HG03460 (cell line): ENCODE measurements at regions not wholly inside any gene's neighbourhood (a gene's known extent, or its start where the extent isn't known, plus 50 kb on each side); places are given as distances from the start of the nearest gene placed in this dataset.
"Not testable (repeated sequence)": the region's sequence is repeated elsewhere in the genome, so short reads cannot be mapped to it uniquely, and the experiment has no call there.

Experiments used
- ATAC-seq: cut with Tn5 transposase; IDR thresholded peaks from one replicate; pipeline ENCODE4 v1.9.1; 2021; ENCODE audit not compliant: unreplicated experiment

DNA sequence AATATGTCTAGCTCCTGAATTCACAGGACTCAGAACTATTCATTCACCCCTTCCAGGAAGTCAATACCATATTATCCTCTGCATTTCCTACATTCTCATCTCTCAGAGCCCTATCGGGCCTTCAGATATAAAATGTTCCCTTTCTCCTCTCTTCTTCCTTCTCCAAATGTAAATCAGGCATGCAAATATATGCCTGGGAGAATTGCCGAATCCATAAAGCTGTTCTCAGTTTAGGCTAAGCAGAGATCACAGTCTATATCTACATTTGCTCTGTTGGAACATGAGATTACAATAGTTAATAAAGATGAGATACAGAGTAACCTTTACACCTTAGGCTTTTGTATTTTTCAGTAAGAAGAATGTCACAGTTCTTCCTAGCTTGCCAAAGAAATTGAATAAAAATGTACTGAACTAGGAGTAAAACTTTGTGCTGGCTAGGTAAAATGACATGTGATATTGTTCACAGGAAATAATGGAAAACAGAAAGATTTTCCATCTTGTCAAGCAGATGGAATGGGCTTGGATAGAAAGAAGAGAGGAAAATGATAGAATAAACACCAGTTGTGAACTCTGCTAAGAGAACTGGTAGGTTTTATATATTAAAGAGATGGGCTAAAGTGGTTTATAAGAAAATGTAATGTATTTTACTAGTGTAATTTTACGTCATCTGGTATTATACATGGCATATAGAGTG is 161.5 kb downstream of the NRIP1 start:
- ATAC-seq, result no peak

- no peak for ATAC-seq
These were observed 163.3 kb downstream of the NRIP1 start for GRCh38 chr21:14901482-14901958.

DNA sequence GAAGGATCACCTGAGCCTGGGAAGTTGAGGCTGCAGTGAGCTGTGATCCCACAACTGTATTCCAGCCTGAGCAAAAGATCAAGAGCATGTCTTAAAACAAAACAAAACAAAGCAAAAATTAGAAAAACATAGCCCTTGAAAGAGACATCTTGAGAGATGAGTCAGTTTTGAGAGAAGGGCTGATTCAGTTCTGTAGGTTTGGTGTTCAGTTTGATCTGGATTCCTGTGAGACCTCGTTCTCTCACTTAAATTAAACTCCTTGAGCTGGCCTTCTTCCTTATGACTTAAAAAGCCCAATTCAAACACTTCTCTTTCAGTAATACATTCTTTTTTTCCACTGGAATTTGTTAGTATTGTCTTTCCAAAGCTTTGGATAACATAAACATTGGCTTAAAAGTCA is 164.2 kb downstream of the NRIP1 start:
- ATAC-seq, result no peak

GRCh38 chr21:14900058-14900457 is 164.7 kb downstream of the NRIP1 start:
- ATAC-seq, result no peak

GRCh38 chr21:14895792-14896191 is 169.0 kb downstream of the NRIP1 start:
- no peak for ATAC-seq

GRCh38 chr21:14890141-14890540 is 174.7 kb downstream of the NRIP1 start:
- no peak for ATAC-seq

DNA sequence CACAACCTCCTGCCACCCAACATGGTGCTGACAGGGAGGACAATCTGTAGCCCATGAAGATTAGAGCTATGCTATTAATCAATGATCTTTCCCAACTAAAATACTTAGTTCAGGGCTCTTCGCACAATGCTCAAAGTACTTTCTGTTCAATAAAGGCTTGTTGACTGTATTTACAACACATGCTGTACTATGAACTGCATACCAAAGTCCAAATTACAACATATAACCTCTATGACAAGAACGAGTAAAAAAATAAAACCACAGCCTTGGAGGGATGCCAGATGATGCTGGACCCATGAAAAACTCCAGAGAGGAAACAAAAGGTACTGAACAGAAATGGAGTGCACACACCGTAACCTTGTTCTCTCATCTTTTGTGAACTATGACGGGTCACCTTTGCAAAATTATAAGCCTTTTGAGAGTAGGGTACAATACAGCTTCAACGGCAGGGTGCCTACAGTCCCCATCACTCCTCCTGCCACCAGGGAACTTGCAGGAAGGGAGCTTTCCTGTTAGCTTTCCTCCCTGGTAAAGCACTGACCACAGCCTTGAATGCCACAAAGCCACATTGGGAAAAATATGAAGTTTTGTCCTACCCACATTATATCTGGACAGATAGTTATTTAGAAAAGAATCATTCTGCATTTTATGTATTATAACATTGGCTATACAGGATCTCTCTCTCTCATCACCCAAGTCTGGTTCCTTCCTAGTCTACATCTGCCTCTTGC is 175.6 kb downstream of the NRIP1 start:
- ATAC-seq, result no peak

DNA sequence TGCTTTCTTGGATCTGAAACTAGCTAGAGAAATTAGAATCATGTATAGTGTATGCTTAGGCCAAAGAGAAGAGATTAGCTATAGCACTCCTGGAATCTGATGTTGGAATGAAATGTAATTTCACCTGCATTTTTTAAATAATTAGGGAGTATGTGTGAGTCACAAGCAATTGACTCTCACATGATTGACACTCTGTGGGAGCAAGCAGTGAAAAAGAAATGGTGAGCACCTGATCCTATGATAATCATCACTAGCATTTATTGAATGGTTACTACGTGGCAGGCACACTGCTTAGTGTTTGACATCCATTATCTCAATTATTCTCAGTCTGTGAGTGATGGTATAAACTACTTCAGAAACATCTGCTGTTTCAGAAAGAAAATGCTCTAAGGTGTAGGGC is 176.6 kb downstream of the NRIP1 start:
- no peak for ATAC-seq

DNA sequence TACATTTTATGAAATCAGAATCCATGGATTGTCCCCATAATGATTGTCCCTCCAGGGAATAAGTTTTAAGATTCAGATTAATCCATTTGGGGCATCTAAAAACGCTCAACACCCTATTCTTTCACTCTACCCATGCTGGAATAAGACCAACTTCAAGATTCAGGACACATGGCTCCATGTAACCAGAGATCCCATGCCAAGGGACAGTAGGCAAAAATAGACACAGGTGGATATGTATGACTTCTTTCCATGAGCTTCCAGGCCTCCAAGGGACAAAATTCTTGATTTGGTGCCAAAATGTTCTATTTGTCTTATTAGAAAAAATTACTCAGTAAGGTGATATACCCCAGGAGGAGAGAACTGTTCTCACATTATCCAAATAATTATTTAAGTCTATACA is 178.8 kb downstream of the NRIP1 start:
- ATAC-seq, result no peak

- no peak for ATAC-seq
These were observed 181.4 kb downstream of the NRIP1 start for GRCh38 chr21:14883351-14883750.

GRCh38 chr21:14882545-14882944 is 182.3 kb downstream of the NRIP1 start:
- not testable (repeated sequence) for ATAC-seq

GRCh38 chr21:14881863-14882499 is 182.8 kb downstream of the NRIP1 start:
- no peak for ATAC-seq

GRCh38 chr21:14880922-14881321 is 183.9 kb downstream of the NRIP1 start:
- no peak for ATAC-seq

DNA sequence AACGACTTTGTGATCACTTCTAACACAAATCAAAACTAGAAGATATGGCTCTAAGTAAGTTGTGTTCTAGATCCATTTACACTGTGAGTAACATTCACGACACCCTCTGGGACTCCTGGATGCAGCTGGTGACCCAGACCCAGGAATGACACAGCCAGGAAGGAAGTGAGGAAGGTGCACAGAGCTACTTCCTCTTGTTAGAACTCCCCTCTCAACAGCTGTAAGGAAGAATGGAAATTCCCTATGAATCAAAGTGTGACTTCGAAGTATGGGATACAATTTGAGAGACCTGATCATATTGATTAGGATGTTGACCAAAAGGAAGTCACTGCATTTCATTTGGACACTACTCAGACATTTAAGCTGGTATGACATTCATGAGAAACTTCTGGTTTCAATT is 185.3 kb downstream of the NRIP1 start:
- ATAC-seq, result no peak

DNA sequence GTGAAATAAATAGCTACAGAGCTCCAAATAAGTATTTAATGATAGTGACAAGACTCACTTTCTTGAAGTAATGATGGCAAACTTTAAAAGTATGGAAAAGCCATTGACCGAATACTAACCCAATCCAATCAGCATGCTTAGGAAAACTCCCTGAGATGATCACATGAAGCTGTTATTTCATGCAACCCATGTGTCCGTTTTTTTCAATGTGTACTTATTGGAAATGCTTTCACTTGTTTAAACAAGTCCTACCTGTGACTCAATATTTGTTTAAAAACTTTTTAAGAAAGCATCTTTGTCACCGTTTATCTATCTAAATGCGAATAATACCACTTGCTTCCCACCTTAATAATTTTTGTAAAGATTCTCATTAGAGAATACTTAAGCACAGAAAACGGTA is 185.8 kb downstream of the NRIP1 start:
- no peak for ATAC-seq

GRCh38 chr21:14877581-14878228 is 187.1 kb downstream of the NRIP1 start:
- peak; percentile 40 for ATAC-seq

GRCh38 chr21:14876524-14876840 is 188.3 kb downstream of the NRIP1 start:
- no peak for ATAC-seq

DNA sequence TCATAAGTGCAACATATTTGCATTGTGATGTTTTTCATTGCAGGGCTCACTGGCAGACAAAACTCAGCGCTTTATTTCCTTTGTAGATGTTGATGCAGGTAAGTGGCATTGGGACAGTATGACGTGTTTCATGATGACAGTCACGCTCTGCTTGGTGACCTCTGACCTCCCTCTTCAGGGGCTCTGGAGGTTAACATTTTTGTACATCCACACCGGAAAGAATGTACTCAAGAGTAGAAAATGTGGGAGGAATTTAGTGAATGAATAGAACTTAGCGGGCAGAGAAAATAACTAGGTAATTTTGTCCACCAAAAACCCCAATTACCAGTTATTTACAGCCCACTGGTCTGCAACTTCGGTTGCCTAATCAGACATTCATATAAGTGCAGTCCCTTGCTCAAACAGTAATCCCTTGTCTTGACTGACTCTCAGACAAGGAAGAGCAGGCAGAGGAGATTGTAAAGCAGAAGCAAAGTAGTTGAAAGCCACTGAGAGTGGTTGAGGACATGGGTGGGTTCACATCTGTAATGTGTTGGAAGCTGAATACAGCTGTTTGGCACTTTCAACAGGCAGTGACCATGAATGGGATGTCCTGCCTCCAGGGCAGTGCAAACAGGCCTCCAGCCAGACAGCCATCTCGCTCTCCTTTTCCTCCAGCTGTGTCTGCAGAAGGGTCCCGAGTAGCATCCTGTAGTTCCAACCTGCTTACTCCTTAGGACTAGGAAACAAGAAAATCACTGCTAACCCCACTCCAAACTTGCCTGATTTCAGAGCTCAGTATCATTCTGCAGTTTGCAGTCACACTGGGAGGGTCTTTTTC is 188.9 kb downstream of the NRIP1 start:
- peak; percentile 75 for ATAC-seq

DNA sequence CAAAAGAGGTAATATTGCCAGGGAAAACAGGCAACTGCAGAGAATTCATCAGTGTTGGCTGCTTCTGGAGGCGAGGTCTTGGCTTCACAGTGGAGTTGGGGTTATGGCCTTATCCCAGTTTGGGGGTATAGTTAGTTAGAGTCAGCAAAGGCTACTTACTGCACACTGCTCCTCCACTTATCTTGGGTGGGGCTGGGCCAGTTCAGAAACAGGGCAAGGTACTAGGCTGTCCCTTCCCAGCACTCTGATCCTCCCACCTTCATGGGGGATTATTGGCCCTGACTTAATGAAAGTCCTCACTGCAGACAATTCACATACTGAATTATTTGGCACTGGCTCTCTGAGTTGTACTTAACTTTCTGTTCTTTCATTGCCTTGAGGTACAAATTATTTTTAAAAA is 189.6 kb downstream of the NRIP1 start:
- ATAC-seq, result no peak

GRCh38 chr21:14874379-14874778 is 190.4 kb downstream of the NRIP1 start:
- no peak for ATAC-seq

DNA sequence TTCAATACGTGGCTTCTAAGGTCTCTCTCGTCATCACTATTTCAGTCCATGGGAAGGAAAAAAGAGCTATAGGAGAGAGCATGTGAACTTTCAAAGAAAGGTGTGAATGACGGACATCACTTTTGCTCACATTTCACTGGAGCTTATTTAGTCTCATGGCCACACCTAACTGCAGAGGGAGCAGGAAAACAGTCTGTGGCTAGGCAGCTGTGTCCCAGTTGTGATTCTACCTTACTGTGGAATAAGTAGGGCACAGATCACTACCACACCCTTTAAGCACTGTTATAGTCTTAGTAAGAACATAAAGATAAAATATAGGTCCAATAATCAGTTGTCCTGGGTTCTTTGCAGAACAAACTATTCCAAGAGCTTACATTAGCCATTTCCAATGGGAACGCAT is 192.9 kb downstream of the NRIP1 start:
- ATAC-seq, result no peak
